SK-N-MC (cell line): ENCODE measurements at regions not wholly inside any gene's neighbourhood (a gene's known extent, or its start where the extent isn't known, plus 50 kb on each side); places are given as distances from the start of the nearest gene placed in this dataset.

Experiments used
- EZH2 ChIP-seq: fragments of 200-600 bp; sonication (generic); IDR thresholded peaks from one replicate; pipeline ENCODE4 v1.6.1; 2017; ENCODE audit warnings: antibody characterized with exemption
- FOXP2 ChIP-seq: optimal IDR thresholded peaks from 2 replicates; pipeline ENCODE3; 2011; ENCODE audit warnings: mild to moderate bottlenecking, moderate library complexity; ENCODE audit not compliant: insufficient read depth; ENCODE audit errors: extremely low read length, control extremely low read depth
- POLR2AphosphoS5 ChIP-seq: IDR thresholded peaks from 2 replicates; pipeline ENCODE4 v1.6.1; 2012; ENCODE audit warnings: mild to moderate bottlenecking, low read depth, low read length, borderline replicate concordance

GRCh38 chr2:13485256-13485655 is 768.5 kb downstream of the TRIB2 start:
- TF ChIP-seq EZH2 (no peak), POLR2AphosphoS5 (no peak), FOXP2 (no peak)
